H7 (cell line): ENCODE measurements at regions not wholly inside any gene's neighbourhood (a gene's known extent, or its start where the extent isn't known, plus 50 kb on each side); places are given as distances from the start of the nearest gene placed in this dataset.

ENCODE experiments used
- DNase-seq: peaks from one replicate; pipeline ENCODE4 v3.0.0; 2012
- H3K27me3 ChIP-seq: 2 replicates; pipeline ENCODE4 v1.6.0; 2011; ENCODE audit warnings: mild to moderate bottlenecking, low read length; ENCODE audit not compliant: control insufficient read depth, insufficient read depth
- H3K36me3 ChIP-seq: replicated peaks from 2 replicates; pipeline ENCODE4 v1.5.1; 2011; ENCODE audit warnings: low read length; ENCODE audit not compliant: control insufficient read depth, insufficient read depth
- H3K4me3 ChIP-seq: 2 replicates; pipeline ENCODE4 v1.5.1; 2011; ENCODE audit warnings: low read depth, mild to moderate bottlenecking, control low read depth, low read length, moderate library complexity; ENCODE audit not compliant: insufficient read depth

- Histone ChIP-seq H3K4me3 (no peak overlapping the region), H3K27me3 (no peaks in the 10 kb centered on the region), H3K36me3 (no peaks in the 10 kb centered on the region)
- no peak for DNase-seq
These were observed 129.7 kb upstream of the MAP3K1 start for GRCh38 chr5:56685503-56686217.

DNA sequence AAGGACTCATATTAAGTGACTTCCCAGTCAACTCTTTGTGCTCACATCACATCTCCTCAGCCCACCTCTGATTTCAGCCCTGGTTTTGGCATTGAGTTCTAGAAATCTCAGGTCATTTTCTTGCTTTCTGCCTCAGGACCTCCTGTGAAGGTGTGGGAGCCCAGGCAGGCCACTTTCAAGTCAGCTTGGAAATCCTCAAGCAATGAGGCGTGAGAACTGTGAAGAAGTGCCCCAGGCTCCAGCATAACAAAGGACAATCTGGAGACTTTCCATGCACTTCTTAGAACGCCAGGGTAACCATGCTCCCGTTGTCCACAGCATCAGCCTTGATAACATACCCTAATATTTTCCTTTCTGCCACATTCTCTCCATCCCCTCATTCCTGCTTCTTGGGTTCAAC lies 131.2 kb upstream of the MAP3K1 start:
- Histone ChIP-seq H3K27me3 (no peaks in the 10 kb centered on the region), H3K4me3 (no peak overlapping the region), H3K36me3 (no peaks in the 10 kb centered on the region)
- DNase-seq, result no peak

GRCh38 chr5:56683733-56684132 lies 131.6 kb upstream of the MAP3K1 start:
- Histone ChIP-seq H3K27me3 (no peaks in the 10 kb centered on the region), H3K4me3 (no peak overlapping the region), H3K36me3 (no peaks in the 10 kb centered on the region)
- no peak for DNase-seq

- Histone ChIP-seq H3K27me3 (no peaks in the 10 kb centered on the region), H3K4me3 (no peak overlapping the region), H3K36me3 (no peaks in the 10 kb centered on the region)
- no peak for DNase-seq
These were observed 132.1 kb upstream of the MAP3K1 start for GRCh38 chr5:56683281-56683680.

- no peak for DNase-seq
- no peak overlapping the region for H3K4me3 ChIP-seq
- H3K36me3 ChIP-seq, result no peaks in the 10 kb centered on the region
- no peaks in the 10 kb centered on the region for H3K27me3 ChIP-seq
These were observed 134.0 kb upstream of the MAP3K1 start for GRCh38 chr5:56681346-56681745.

- H3K27me3 ChIP-seq, result no peaks in the 10 kb centered on the region
- H3K36me3 ChIP-seq, result no peaks in the 10 kb centered on the region
- H3K4me3 ChIP-seq, result no peak overlapping the region
- no peak for DNase-seq
These were observed 134.6 kb upstream of the MAP3K1 start for GRCh38 chr5:56680731-56681130.

GRCh38 chr5:56677690-56678305 lies 137.6 kb upstream of the MAP3K1 start:
- H3K4me3 ChIP-seq, result no peak overlapping the region
- H3K36me3 ChIP-seq, result no peaks in the 10 kb centered on the region
- DNase-seq, result no peak
- H3K27me3 ChIP-seq, result peaks cover 2% of the 10 kb centered on the region; the same call in 1 of the 2 replicates

- Histone ChIP-seq H3K27me3 (peaks cover 2% of the 10 kb centered on the region; the same call in 1 of the 2 replicates), H3K36me3 (no peaks in the 10 kb centered on the region)
- no peak for DNase-seq
These were observed 139.1 kb upstream of the MAP3K1 start for GRCh38 chr5:56676091-56676768.

GRCh38 chr5:56674441-56674840 lies 140.9 kb upstream of the MAP3K1 start:
- no peaks in the 10 kb centered on the region for H3K36me3 ChIP-seq
- H3K27me3 ChIP-seq, result peaks cover 2% of the 10 kb centered on the region; the same call in 1 of the 2 replicates
- H3K4me3 ChIP-seq, result no peak overlapping the region
- no peak for DNase-seq

More at GRCh38 chr5:56676091-56676768, 139.1 kb upstream of the MAP3K1 start:
- no peak overlapping the region for H3K4me3 ChIP-seq

DNA sequence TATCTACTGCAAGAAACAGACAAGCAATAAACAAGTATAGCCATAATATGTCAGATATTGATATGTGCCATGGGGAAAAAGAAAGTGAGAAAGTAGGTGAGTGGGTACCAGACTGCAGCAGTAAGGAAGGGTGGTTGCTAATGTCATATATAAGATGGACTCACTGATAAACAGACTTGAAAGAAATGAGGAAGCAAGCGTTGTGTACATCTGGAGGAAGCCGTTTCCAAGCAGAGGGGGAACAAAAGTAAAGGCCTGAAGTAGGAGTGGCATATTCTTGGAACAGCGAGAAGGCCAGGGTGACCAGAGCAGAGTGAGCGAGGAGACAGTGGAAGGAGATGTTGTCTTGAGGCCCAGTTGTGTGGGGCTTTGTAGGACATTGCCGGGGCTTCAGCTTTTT lies 142.2 kb upstream of the MAP3K1 start:
- Histone ChIP-seq H3K36me3 (no peaks in the 10 kb centered on the region), H3K27me3 (peaks cover 2% of the 10 kb centered on the region; the same call in 1 of the 2 replicates), H3K4me3 (no peak overlapping the region)
- DNase-seq, result no peak

DNA sequence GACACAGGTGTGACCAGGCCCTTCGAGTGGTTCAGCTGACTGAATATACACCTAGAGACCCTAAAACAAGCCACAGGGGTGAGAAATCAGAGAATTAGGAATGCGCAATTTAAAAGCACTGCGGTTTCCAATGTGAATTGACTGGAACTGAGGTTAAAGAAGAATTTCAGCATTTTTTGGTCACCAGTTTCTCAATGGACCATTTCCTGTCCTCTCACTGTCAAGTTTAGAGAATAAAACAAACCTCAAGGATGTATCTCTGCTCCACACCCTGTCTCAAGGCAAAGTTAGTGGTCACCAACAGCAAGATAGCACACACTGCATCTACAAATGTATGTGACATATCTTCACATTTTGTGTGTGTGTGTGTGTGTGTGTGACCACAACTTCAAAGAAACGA lies 143.8 kb upstream of the MAP3K1 start:
- Histone ChIP-seq H3K36me3 (no peaks in the 10 kb centered on the region), H3K27me3 (peaks cover 2% of the 10 kb centered on the region; the same call in 1 of the 2 replicates), H3K4me3 (no peak overlapping the region)
- DNase-seq, result no peak

DNA sequence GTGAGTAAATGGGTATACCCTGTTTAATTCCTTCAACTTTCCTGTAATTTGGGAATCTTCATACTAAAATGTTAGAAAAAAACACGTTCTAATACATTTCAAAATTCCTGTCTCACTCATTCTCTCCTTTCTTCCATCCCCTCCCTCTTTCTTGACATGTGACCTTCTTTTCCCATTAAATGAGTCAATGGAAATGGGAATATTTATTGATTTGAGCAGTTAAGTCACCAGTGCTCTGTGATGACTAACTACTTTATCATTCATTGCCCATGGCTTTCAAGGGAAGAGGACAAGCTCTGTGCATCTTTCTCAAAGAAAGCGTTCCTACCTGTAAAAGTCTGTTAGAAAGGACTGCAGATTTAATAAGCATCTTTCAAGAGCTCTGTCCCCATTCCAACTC lies 144.4 kb upstream of the MAP3K1 start:
- no peak overlapping the region for H3K4me3 ChIP-seq

GRCh38 chr5:56669534-56670483 lies 145.5 kb upstream of the MAP3K1 start:
- Histone ChIP-seq H3K36me3 (no peaks in the 10 kb centered on the region), H3K27me3 (peaks cover 2% of the 10 kb centered on the region; the same call in 1 of the 2 replicates), H3K4me3 (no peak overlapping the region)
- DNase-seq, result peak; percentile 23

More for the DNA sequence above, 144.4 kb upstream of the MAP3K1 start:
- Histone ChIP-seq H3K36me3 (no peaks in the 10 kb centered on the region), H3K27me3 (peaks cover 2% of the 10 kb centered on the region; the same call in 1 of the 2 replicates)
- DNase-seq, result no peak

DNA sequence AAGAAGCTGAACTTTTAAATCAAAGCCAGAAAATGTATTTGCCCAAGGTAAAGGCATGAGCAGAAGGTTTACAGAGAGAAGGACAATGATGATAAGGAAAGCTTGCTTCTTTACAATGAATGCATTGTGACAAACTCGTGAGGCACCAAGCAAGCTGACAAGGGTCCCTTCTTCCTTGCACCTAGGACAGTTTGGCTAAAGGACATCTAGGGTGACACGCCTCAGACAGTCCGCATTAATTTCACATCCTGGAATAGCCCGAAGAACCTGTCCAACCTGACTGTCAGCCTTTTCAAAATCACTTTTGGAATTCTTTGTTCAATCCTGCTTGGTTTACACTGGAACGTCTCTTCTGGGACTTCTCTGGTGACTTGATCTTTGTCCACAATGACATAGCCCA lies 146.4 kb upstream of the MAP3K1 start:
- Histone ChIP-seq H3K27me3 (peaks cover 2% of the 10 kb centered on the region; the same call in 1 of the 2 replicates), H3K4me3 (no peak overlapping the region), H3K36me3 (no peaks in the 10 kb centered on the region)
- DNase-seq, result no peak
